Gastrocnemius medialis (tissue), 4 donors: ENCODE measurements at regions not wholly inside any gene's neighbourhood (a gene's known extent, or its start where the extent isn't known, plus 50 kb on each side); places are given as distances from the start of the nearest gene placed in this dataset.

Source experiments
- ATAC-seq, 2 donors: fragments of 150-250 bp; one replicate each; pipeline ENCODE4 v1.9.1; 2016
- DNase-seq, 2 donors: peaks; one replicate each; pipeline ENCODE4 v3.0.0-alpha.2; 2019
- H3K27ac ChIP-seq, 4 donors: fragments of 200-600 bp; sonication (generic); 1 replicate in 1 of 4; 2 replicates in 3 of 4; pipeline ENCODE4 v1.5.1; 2016 to 2018; ENCODE audit warnings: mild to moderate bottlenecking in 2 of 4, moderate library complexity in 1 of 4
- H3K27me3 ChIP-seq, 3 donors: fragments of 200-600 bp; sonication (generic) in 2 of 3; 1 replicate in 1 of 3; 2 replicates in 2 of 3; pipeline versions ENCODE4 v1.5.1 to v1.6.0; 2016 to 2019; ENCODE audit warnings: mild to moderate bottlenecking in 1 of 3, moderate library complexity in 1 of 3
- H3K36me3 ChIP-seq, 2 donors: fragments of 200-600 bp; sonication (generic) in 1 of 2; one replicate each; pipeline ENCODE4 v1.5.1; 2017 to 2018
- H3K4me1 ChIP-seq, 2 donors: fragments of 200-600 bp; sonication (generic) in 1 of 2; one replicate each; pipeline ENCODE4 v1.5.1; 2016 to 2017; ENCODE audit warnings: mild to moderate bottlenecking in 2 of 2
- H3K4me3 ChIP-seq, 4 donors: fragments of 200-600 bp; sonication (generic) in 3 of 4; 1 replicate in 1 of 4; 2 replicates in 3 of 4; pipeline ENCODE4 v1.5.1; 2016 to 2019; ENCODE audit warnings: mild to moderate bottlenecking in 2 of 4
- H3K9me3 ChIP-seq, 3 donors: fragments of 200-600 bp; sonication (generic) in 2 of 3; 1 replicate in 1 of 3; 2 replicates in 2 of 3; pipeline ENCODE4 v1.5.1; 2016 to 2019
- CTCF ChIP-seq, 5 experiments: fragments of 450-650 bp in 3 of 5; fragments of 200-600 bp in 2 of 5; sonication (generic) in 2 of 5; IDR thresholded peaks in 4 of 5; conservative IDR thresholded peaks in 1 of 5; 1 replicate in 4 of 5; 2 replicates in 1 of 5; pipeline ENCODE4 v1.5.1; 2016 to 2019; ENCODE audit warnings: antibody characterized with exemption in 5 of 5, mild to moderate bottlenecking in 3 of 5, moderate library complexity in 3 of 5
- POLR2A ChIP-seq, 2 donors: fragments of 450-650 bp; IDR thresholded peaks; one replicate each; pipeline ENCODE4 v1.6.1; 2017; ENCODE audit warnings: antibody characterized with exemption in 2 of 2, mild to moderate bottlenecking in 2 of 2, moderate library complexity in 2 of 2
- in situ Hi-C, 4 donors: fragments of 200-750 bp; cut with MboI; loops; one replicate each; pipeline versions ENCODE4 v1.15.0 to v1.8.0; 2017; ENCODE audit warnings: low sequenced_read_pairs in 4 of 4
- intact Hi-C: fragments of 100-400 bp; cut with DNase I; formaldehyde crosslinking; loops from one replicate; pipeline ENCODE4 v1.15.1; 2023; ENCODE audit warnings: low total_unique reads

GRCh38 chr2:122993592-122993991 is 1031.5 kb upstream of the CNTNAP5 start:
- Histone ChIP-seq H3K27me3 (no peaks in the 10 kb centered on the region), H3K36me3 (no peaks in the 10 kb centered on the region), H3K4me3 (no peak overlapping the region), H3K4me1 (no peaks in the 10 kb centered on the region), H3K27ac (no peak overlapping the region), H3K9me3 (peaks cover 0 to 3% (median 0%) of the 10 kb centered on the region in 3 donors)
- no peak for DNase-seq
- in situ Hi-C loops (no loop called here), intact Hi-C loops (no loop called here)
- no peak for ATAC-seq
- TF ChIP-seq POLR2A (IDR thresholded peaks at IDR 0.05) (no peak), CTCF (IDR thresholded peaks at IDR 0.05 in 4 of 5, conservative IDR thresholded peaks at IDR 0.05 in 1 of 5) (no peak)

- no peak for DNase-seq
- H3K27me3 ChIP-seq, result no peaks in the 10 kb centered on the region
- no peaks in the 10 kb centered on the region for H3K4me1 ChIP-seq
- H3K9me3 ChIP-seq, result no peaks in the 10 kb centered on the region
- no peak overlapping the region for H3K4me3 ChIP-seq
- in situ Hi-C loops, result no loop called here
- ATAC-seq, result no peak
- no peak overlapping the region for H3K27ac ChIP-seq
- no peaks in the 10 kb centered on the region for H3K36me3 ChIP-seq
- intact Hi-C loops, result no loop called here
- TF ChIP-seq CTCF (IDR thresholded peaks at IDR 0.05 in 4 of 5, conservative IDR thresholded peaks at IDR 0.05 in 1 of 5) (no peak), POLR2A (IDR thresholded peaks at IDR 0.05) (no peak)
These were observed 1025.8 kb upstream of the CNTNAP5 start for GRCh38 chr2:122999258-122999657.

- Histone ChIP-seq H3K36me3 (no peaks in the 10 kb centered on the region), H3K27me3 (no peaks in the 10 kb centered on the region), H3K27ac (no peak overlapping the region), H3K4me1 (no peaks in the 10 kb centered on the region), H3K9me3 (no peaks in the 10 kb centered on the region), H3K4me3 (no peak overlapping the region)
- DNase-seq, result no peak
- intact Hi-C loops (no loop called here), in situ Hi-C loops (no loop called here)
- TF ChIP-seq CTCF (IDR thresholded peaks at IDR 0.05 in 4 of 5, conservative IDR thresholded peaks at IDR 0.05 in 1 of 5), result no peak
- ATAC-seq, result no peak
These were observed 1025.3 kb upstream of the CNTNAP5 start for GRCh38 chr2:122999821-123000220.

- intact Hi-C loops, result no loop called here
- in situ Hi-C loops, result no loop called here
- ATAC-seq (no peak), DNase-seq (no peak)
- TF ChIP-seq POLR2A (IDR thresholded peaks at IDR 0.05) (no peak), CTCF (IDR thresholded peaks at IDR 0.05 in 4 of 5, conservative IDR thresholded peaks at IDR 0.05 in 1 of 5) (no peak)
- H3K4me3 ChIP-seq, result no peak overlapping the region
- no peaks in the 10 kb centered on the region for H3K9me3 ChIP-seq
- no peaks in the 10 kb centered on the region for H3K27me3 ChIP-seq
- no peaks in the 10 kb centered on the region for H3K4me1 ChIP-seq
- H3K36me3 ChIP-seq, result no peaks in the 10 kb centered on the region
- H3K27ac ChIP-seq, result no peak overlapping the region
These were observed 1022.3 kb upstream of the CNTNAP5 start for GRCh38 chr2:123002660-123003248.

- DNase-seq, result no peak
- intact Hi-C loops (no loop called here), in situ Hi-C loops (no loop called here)
- TF ChIP-seq POLR2A (IDR thresholded peaks at IDR 0.05) (no peak), CTCF (IDR thresholded peaks at IDR 0.05 in 4 of 5, conservative IDR thresholded peaks at IDR 0.05 in 1 of 5) (no peak)
- no peak overlapping the region for H3K4me3 ChIP-seq
- no peaks in the 10 kb centered on the region for H3K4me1 ChIP-seq
- H3K27ac ChIP-seq, result no peak overlapping the region
- no peaks in the 10 kb centered on the region for H3K36me3 ChIP-seq
- H3K9me3 ChIP-seq, result no peaks in the 10 kb centered on the region
- ATAC-seq, result no peak
- H3K27me3 ChIP-seq, result no peaks in the 10 kb centered on the region
These were observed 1009.9 kb upstream of the CNTNAP5 start for GRCh38 chr2:123015186-123015585.
